Thyroid gland (tissue), 4 donors: ENCODE measurements at regions not wholly inside any gene's neighbourhood (a gene's known extent, or its start where the extent isn't known, plus 50 kb on each side); places are given as distances from the start of the nearest gene placed in this dataset.

Source experiments
- POLR2A ChIP-seq, 2 donors: fragments of 450-650 bp; IDR thresholded peaks; one replicate each; pipeline ENCODE4 v1.6.1; 2017; ENCODE audit warnings: antibody characterized with exemption in 2 of 2, mild to moderate bottlenecking in 2 of 2, moderate library complexity in 1 of 2
- TF ChIP-seq, protein P1 (sequence below), 6 experiments: fragments of 200-600 bp in 3 of 6; fragments of 450-650 bp in 3 of 6; sonication (generic) in 3 of 6; IDR thresholded peaks; one replicate each; pipeline ENCODE4 v1.5.1; 2016 to 2019; ENCODE audit warnings: antibody characterized with exemption in 6 of 6, mild to moderate bottlenecking in 2 of 6, inconsistent platforms in 1 of 6, moderate library complexity in 1 of 6

DNA sequence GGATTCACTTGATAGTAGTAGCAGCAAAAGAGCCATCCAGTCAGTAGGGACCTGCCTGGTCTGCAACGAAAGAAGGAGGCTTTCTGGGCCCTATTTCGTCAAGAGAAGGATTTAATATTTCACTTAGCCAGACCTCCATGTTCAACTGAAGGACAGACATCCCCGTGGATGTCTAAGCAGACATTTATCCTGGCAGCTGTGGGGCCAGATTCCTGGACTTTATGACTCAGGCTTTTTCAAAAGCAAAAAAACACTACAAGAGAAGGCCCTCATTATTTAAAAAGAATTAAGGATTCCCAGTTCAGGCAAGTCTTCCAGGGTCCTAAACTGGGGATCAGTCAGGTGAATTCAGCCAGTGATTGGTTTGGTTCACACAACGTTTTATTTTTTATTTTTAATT is 88.5 kb upstream of the TSPAN5 start:
- TF ChIP-seq, protein P1, sequence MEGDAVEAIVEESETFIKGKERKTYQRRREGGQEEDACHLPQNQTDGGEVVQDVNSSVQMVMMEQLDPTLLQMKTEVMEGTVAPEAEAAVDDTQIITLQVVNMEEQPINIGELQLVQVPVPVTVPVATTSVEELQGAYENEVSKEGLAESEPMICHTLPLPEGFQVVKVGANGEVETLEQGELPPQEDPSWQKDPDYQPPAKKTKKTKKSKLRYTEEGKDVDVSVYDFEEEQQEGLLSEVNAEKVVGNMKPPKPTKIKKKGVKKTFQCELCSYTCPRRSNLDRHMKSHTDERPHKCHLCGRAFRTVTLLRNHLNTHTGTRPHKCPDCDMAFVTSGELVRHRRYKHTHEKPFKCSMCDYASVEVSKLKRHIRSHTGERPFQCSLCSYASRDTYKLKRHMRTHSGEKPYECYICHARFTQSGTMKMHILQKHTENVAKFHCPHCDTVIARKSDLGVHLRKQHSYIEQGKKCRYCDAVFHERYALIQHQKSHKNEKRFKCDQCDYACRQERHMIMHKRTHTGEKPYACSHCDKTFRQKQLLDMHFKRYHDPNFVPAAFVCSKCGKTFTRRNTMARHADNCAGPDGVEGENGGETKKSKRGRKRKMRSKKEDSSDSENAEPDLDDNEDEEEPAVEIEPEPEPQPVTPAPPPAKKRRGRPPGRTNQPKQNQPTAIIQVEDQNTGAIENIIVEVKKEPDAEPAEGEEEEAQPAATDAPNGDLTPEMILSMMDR (IDR thresholded peaks at IDR 0.05), result no peak
- no peak for TF ChIP-seq POLR2A (IDR thresholded peaks at IDR 0.05)
